Tibial nerve (tissue), 4 donors: ENCODE measurements at regions not wholly inside any gene's neighbourhood (a gene's known extent, or its start where the extent isn't known, plus 50 kb on each side); places are given as distances from the start of the nearest gene placed in this dataset.

ENCODE experiments used
- DNase-seq, 2 donors: peaks; one replicate each; pipeline ENCODE4 v3.0.0-alpha.2; 2019; ENCODE audit warnings: low spot score in 2 of 2
- H3K27ac ChIP-seq, 4 donors: fragments of 200-600 bp; sonication (generic) in 3 of 4; one replicate each; pipeline ENCODE4 v1.5.1; 2017 to 2019; ENCODE audit warnings: mild to moderate bottlenecking in 1 of 4
- H3K27me3 ChIP-seq, 2 donors: fragments of 200-600 bp; sonication (generic) in 1 of 2; one replicate each; pipeline versions ENCODE4 v1.5.1 to v1.6.0; 2017 to 2019
- H3K36me3 ChIP-seq, 3 donors: fragments of 200-600 bp; sonication (generic); one replicate each; pipeline ENCODE4 v1.5.1; 2018 to 2019
- H3K4me1 ChIP-seq, 4 donors: fragments of 200-600 bp; sonication (generic) in 3 of 4; one replicate each; pipeline ENCODE4 v1.5.1; 2017 to 2019
- H3K4me3 ChIP-seq, 4 donors: fragments of 200-600 bp; sonication (generic) in 3 of 4; one replicate each; pipeline ENCODE4 v1.5.1; 2017 to 2019; ENCODE audit warnings: mild to moderate bottlenecking in 1 of 4, moderate library complexity in 1 of 4
- H3K9me3 ChIP-seq, 4 donors: fragments of 200-600 bp; sonication (generic) in 3 of 4; one replicate each; pipeline ENCODE4 v1.5.1; 2017 to 2019
- EP300 ChIP-seq, 2 donors: sonication (generic); formaldehyde crosslinking; IDR thresholded peaks; one replicate each; pipeline ENCODE4 v1.6.1; 2017; ENCODE audit warnings: antibody characterized with exemption in 2 of 2, mild to moderate bottlenecking in 1 of 2
- POLR2A ChIP-seq, 2 donors: fragments of 450-650 bp; IDR thresholded peaks; one replicate each; pipeline ENCODE4 v1.6.1; 2017; ENCODE audit warnings: antibody characterized with exemption in 2 of 2, mild to moderate bottlenecking in 2 of 2, moderate library complexity in 2 of 2
- WGBS, 2 donors: methylation state at CpG; one replicate each; pipeline ENCODE4 v1.1.5; 2018; 5-methylcytosine and 5-hydroxymethylcytosine counted together
- TF ChIP-seq, protein P1 (sequence below), 5 experiments: fragments of 200-600 bp in 3 of 5; fragments of 450-650 bp in 2 of 5; sonication (generic) in 3 of 5; IDR thresholded peaks; one replicate each; pipeline ENCODE4 v1.5.1; 2016 to 2019; ENCODE audit warnings: antibody characterized with exemption in 5 of 5, mild to moderate bottlenecking in 3 of 5, moderate library complexity in 2 of 5

DNA sequence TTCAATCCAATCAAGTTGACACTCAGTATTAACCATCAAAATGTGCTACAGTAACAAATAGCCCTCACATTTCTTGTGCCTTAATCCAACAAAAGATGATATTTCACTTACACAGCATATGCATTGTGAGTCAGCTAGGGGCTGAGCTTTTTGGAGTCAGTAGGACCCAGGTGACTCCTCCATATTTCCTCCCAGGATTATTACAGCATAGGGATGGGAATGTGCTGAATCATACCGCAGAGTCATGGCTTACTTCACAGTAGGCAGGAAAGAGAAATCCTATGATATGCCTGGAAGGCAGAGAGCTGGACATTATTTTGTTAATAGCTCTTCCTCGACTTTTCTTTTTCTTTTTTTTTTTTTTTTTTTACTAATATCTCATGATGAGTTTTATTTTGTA lies 153.3 kb downstream of the TMEM182 start:
- Histone ChIP-seq H3K4me1 (no peaks in the 10 kb centered on the region), H3K36me3 (no peaks in the 10 kb centered on the region), H3K27ac (no peak overlapping the region), H3K9me3 (peaks cover 0 to 12% (median 0%) of the 10 kb centered on the region in 4 donors), H3K4me3 (no peak overlapping the region), H3K27me3 (no peaks in the 10 kb centered on the region)
- no peak for TF ChIP-seq POLR2A (IDR thresholded peaks at IDR 0.05)
- DNase-seq: no peak
- WGBS, 2 donors: 85 to 86% methylated on average over 2 of the region's 2 CpGs

DNA sequence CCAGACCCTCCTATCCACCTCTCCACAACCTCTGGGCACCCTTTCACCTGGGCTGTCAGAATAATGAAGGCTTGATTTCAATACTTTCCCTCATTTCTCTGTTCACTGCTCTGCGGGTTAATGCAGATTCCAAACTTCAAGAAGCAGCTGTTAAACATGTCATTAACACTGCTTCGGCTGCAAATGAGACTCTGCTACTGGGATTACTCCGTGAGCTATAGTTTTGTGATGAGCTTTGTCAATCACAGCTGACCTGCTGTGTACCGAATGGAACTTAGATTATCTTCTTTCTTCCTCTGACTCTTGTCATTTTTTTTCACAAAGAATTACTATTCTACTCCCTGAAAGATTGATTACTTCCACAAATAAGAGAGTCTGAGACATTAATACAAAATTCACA lies 160.5 kb downstream of the TMEM182 start:
- H3K27me3 ChIP-seq: no peaks in the 10 kb centered on the region
- H3K36me3 ChIP-seq: no peaks in the 10 kb centered on the region
- H3K9me3 ChIP-seq: no peaks in the 10 kb centered on the region
- DNase-seq: no peak
- whole genome bisulfite sequencing, 2 donors: 50 to 57% methylated on average over 4 of the region's 4 CpGs
- TF ChIP-seq POLR2A (IDR thresholded peaks at IDR 0.05): no peak
- TF ChIP-seq EP300 (IDR thresholded peaks at IDR 0.05): no peak
- TF ChIP-seq, protein P1, sequence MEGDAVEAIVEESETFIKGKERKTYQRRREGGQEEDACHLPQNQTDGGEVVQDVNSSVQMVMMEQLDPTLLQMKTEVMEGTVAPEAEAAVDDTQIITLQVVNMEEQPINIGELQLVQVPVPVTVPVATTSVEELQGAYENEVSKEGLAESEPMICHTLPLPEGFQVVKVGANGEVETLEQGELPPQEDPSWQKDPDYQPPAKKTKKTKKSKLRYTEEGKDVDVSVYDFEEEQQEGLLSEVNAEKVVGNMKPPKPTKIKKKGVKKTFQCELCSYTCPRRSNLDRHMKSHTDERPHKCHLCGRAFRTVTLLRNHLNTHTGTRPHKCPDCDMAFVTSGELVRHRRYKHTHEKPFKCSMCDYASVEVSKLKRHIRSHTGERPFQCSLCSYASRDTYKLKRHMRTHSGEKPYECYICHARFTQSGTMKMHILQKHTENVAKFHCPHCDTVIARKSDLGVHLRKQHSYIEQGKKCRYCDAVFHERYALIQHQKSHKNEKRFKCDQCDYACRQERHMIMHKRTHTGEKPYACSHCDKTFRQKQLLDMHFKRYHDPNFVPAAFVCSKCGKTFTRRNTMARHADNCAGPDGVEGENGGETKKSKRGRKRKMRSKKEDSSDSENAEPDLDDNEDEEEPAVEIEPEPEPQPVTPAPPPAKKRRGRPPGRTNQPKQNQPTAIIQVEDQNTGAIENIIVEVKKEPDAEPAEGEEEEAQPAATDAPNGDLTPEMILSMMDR (IDR thresholded peaks at IDR 0.05): no peak
- H3K4me1 ChIP-seq: no peaks in the 10 kb centered on the region
- no peak overlapping the region for H3K4me3 ChIP-seq
- H3K27ac ChIP-seq: no peak overlapping the region

DNA sequence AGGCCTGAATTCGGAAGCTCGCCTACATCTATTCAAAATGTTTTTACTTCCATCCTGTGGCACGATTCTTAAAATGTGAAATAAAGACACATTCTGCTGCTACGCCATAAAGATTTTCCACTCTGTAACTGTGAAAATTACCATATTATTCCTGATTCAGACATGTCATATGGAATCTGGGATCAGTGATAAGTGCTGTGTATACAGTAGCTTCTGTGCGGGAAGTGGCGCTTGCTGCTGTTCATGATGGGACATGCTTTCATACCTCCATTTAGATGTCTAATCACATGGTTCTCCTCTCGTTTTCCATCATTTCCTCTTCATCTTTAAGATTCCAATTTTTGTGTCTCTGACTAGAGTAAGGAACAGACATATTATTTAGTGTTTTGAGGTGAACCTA lies 163.2 kb downstream of the TMEM182 start:
- no peaks in the 10 kb centered on the region for H3K27me3 ChIP-seq
- no peaks in the 10 kb centered on the region for H3K36me3 ChIP-seq
- no peaks in the 10 kb centered on the region for H3K4me1 ChIP-seq
- H3K27ac ChIP-seq: no peak overlapping the region
- TF ChIP-seq, protein P1 (IDR thresholded peaks at IDR 0.05): no peak
- no peak for TF ChIP-seq EP300 (IDR thresholded peaks at IDR 0.05)
- no peak for TF ChIP-seq POLR2A (IDR thresholded peaks at IDR 0.05)
- no peak overlapping the region for H3K4me3 ChIP-seq
- no peaks in the 10 kb centered on the region for H3K9me3 ChIP-seq
- 88 to 90% methylated on average over 7 of the region's 7 CpGs for WGBS, 2 donors
- no peak for DNase-seq

DNA sequence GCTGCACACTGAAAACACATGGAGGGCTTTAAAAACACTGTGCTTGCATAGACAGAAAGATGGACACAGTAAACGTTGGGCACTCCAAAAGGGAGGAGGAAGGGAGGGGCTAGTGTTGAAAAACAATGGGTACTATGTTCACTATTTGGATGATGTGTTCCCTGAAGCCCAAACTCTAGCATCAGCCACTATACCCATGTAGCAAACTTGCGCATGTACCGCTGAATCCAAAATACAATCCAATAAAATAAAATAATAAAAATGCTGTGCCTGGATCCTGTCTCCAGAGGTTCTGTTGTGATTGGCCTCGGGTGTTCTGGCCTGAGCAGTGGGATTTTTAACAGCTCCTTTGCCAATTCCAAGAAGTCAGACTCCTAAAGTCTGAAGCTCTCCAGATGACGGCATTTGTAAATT lies 166.0 kb downstream of the TMEM182 start:
- Histone ChIP-seq H3K9me3 (no peaks in the 10 kb centered on the region), H3K4me3 (no peak overlapping the region), H3K36me3 (no peaks in the 10 kb centered on the region), H3K27ac (no peak overlapping the region), H3K4me1 (no peaks in the 10 kb centered on the region), H3K27me3 (no peaks in the 10 kb centered on the region)
- 65 to 66% methylated on average over 5 of the region's 5 CpGs for WGBS, 2 donors
- TF ChIP-seq POLR2A (IDR thresholded peaks at IDR 0.05): no peak
- TF ChIP-seq, protein P1 (IDR thresholded peaks at IDR 0.05): no peak
- TF ChIP-seq EP300 (IDR thresholded peaks at IDR 0.05): no peak
- DNase-seq: no peak

DNA sequence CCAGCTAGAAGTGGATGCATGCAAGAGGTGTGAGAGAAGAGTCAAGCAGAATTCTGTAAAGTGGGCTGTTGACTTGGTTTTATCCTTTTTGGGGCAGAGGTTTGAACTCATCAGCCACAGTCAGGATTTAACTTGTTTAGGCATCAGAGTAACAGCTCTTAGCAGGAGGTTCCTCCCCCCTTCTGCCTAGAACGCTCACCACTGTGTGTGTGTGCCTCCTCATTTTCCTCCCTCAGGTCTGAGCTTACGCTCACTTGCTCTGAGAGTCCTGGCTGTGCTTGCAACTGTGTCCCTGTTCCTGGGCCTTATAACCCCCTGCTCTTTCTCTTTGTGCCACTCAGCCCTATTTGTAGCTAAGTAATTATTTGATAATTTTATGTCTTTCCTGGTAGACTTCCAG lies 167.9 kb downstream of the TMEM182 start:
- no peaks in the 10 kb centered on the region for H3K27me3 ChIP-seq
- WGBS, 2 donors: 29 to 42% methylated on average over 2 of the region's 2 CpGs
- TF ChIP-seq EP300 (IDR thresholded peaks at IDR 0.05): no peak
- TF ChIP-seq POLR2A (IDR thresholded peaks at IDR 0.05): no peak
- TF ChIP-seq, protein P1 (IDR thresholded peaks at IDR 0.05): no peak

DNA sequence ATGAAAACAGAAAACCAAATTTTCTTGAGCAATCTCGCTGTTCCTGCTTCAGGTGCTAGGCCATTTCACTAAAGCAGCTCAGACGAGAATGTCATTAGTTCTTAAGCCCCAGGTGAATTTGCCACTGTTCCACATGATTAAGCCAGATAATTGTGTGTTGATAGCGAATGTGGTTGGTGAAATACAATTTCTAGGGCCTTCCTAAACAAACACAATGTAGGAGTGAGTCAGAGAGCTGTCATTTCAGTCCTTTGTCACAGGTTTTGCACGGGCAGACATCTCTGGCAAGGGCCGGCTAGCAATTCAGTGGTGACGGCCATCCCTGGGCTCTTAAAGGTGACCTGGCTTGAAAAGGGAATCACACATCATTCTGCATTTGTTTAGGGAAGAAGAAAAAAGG lies 170.7 kb downstream of the TMEM182 start:
- no peaks in the 10 kb centered on the region for H3K27me3 ChIP-seq
- H3K36me3 ChIP-seq: no peaks in the 10 kb centered on the region
- no peak overlapping the region for H3K4me3 ChIP-seq
- TF ChIP-seq, protein P1 (IDR thresholded peaks at IDR 0.05): no peak
- no peak for TF ChIP-seq POLR2A (IDR thresholded peaks at IDR 0.05)
- TF ChIP-seq EP300 (IDR thresholded peaks at IDR 0.05): no peak
- WGBS, 2 donors: 61 to 72% methylated on average over 6 of the region's 6 CpGs
- H3K9me3 ChIP-seq: no peaks in the 10 kb centered on the region
- H3K27ac ChIP-seq: no peak overlapping the region
- no peak for DNase-seq
- H3K4me1 ChIP-seq: no peaks in the 10 kb centered on the region

More for the DNA sequence above, 167.9 kb downstream of the TMEM182 start:
- Histone ChIP-seq H3K4me1 (no peaks in the 10 kb centered on the region), H3K27ac (no peak overlapping the region), H3K4me3 (no peak overlapping the region), H3K9me3 (no peaks in the 10 kb centered on the region), H3K36me3 (no peaks in the 10 kb centered on the region)
- no peak for DNase-seq
